GM23338 (cell line): ENCODE measurements at regions not wholly inside any gene's neighbourhood (a gene's known extent, or its start where the extent isn't known, plus 50 kb on each side); places are given as distances from the start of the nearest gene placed in this dataset.

Experiments used
- ATAC-seq: fragments of 200-7000 bp; cut with Tn5 transposase; 3 replicates; pipeline ENCODE4 v1.9.1; 2020
- DNase-seq: peaks from one replicate; pipeline ENCODE4 v3.0.0-alpha.2; 2015; ENCODE audit warnings: low spot score
- H2AFZ ChIP-seq: fragments of 200-600 bp; sonication (generic); 2 replicates; pipeline ENCODE4 v1.8.0; 2016; ENCODE audit warnings: antibody characterized with exemption, mild to moderate bottlenecking, moderate library complexity
- H3F3A ChIP-seq: fragments of 200-600 bp; sonication (generic); replicated peaks from 2 replicates; pipeline ENCODE4 v1.8.0; 2017; ENCODE audit warnings: antibody characterized with exemption, mixed run types, low read depth
- H3K27ac ChIP-seq: fragments of 200-600 bp; sonication (generic); 2 replicates; pipeline ENCODE4 v1.6.1; 2016; ENCODE audit warnings: low read depth
- H3K27me3 ChIP-seq: fragments of 200-600 bp; sonication (generic); 2 replicates; pipeline ENCODE4 v1.8.0; 2016; ENCODE audit warnings: mild to moderate bottlenecking, mixed run types, moderate library complexity; ENCODE audit not compliant: insufficient read depth
- H3K36me3 ChIP-seq: fragments of 200-600 bp; sonication (generic); 2 replicates; pipeline ENCODE4 v1.8.0; 2016; ENCODE audit warnings: mild to moderate bottlenecking; ENCODE audit not compliant: insufficient read depth
- H3K4me1 ChIP-seq: fragments of 200-600 bp; sonication (generic); 2 replicates; pipeline ENCODE4 v1.8.0; 2016; ENCODE audit warnings: mild to moderate bottlenecking, moderate library complexity; ENCODE audit not compliant: insufficient read depth
- H3K4me2 ChIP-seq: fragments of 200-600 bp; sonication (generic); 2 replicates; pipeline ENCODE4 v1.7.1; 2017; ENCODE audit warnings: mixed run types
- H3K4me3 ChIP-seq: fragments of 200-600 bp; sonication (generic); 2 replicates; pipeline ENCODE4 v1.6.1; 2016; ENCODE audit warnings: mixed run types
- H3K79me2 ChIP-seq: fragments of 200-600 bp; sonication (generic); replicated peaks from 2 replicates; pipeline ENCODE4 v1.8.0; 2017; ENCODE audit warnings: mild to moderate bottlenecking; ENCODE audit not compliant: insufficient read depth
- H3K9me2 ChIP-seq: fragments of 200-600 bp; sonication (generic); 2 replicates; pipeline ENCODE4 v1.8.0; 2017; ENCODE audit not compliant: insufficient read depth
- H4K20me1 ChIP-seq: fragments of 200-600 bp; sonication (generic); replicated peaks from 2 replicates; pipeline ENCODE4 v1.8.0; 2017; ENCODE audit warnings: mild to moderate bottlenecking; ENCODE audit not compliant: insufficient read depth
- H3K27ac Mint-ChIP-seq: 2 replicates; pipeline ENCODE4 v1.8.0; 2020; ENCODE audit warnings: inconsistent platforms, mild to moderate bottlenecking, moderate library complexity, mixed read lengths
- H3K27me3 Mint-ChIP-seq: 3 replicates; pipeline ENCODE4 v1.8.0; 2022; ENCODE audit warnings: low read depth, mild to moderate bottlenecking, moderate library complexity, mixed read lengths, inconsistent platforms; ENCODE audit not compliant: insufficient read depth, poor library complexity
- H3K36me3 Mint-ChIP-seq: 3 replicates; pipeline ENCODE4 v1.8.0; 2021; ENCODE audit warnings: low read depth, mild to moderate bottlenecking, inconsistent platforms, moderate library complexity, mixed read lengths
- H3K4me1 Mint-ChIP-seq: 3 replicates; pipeline ENCODE4 v1.8.0; 2020; ENCODE audit warnings: mild to moderate bottlenecking, inconsistent platforms, mixed read lengths
- H3K4me3 Mint-ChIP-seq: 3 replicates; pipeline ENCODE4 v1.8.0; 2021; ENCODE audit warnings: moderate library complexity, mild to moderate bottlenecking, inconsistent platforms, mixed read lengths
- H3K9me3 Mint-ChIP-seq: 3 replicates; pipeline ENCODE4 v1.8.0; 2020; ENCODE audit warnings: moderate library complexity, mild to moderate bottlenecking, inconsistent platforms, mixed read lengths
- CREB1 ChIP-seq: fragments of 250-450 bp; sonication (Bioruptor Pico); IDR thresholded peaks from 2 replicates; pipeline ENCODE4 v1.5.0; 2020; ENCODE audit warnings: low read depth, mild to moderate bottlenecking, moderate library complexity
- ETS1 ChIP-seq: IDR thresholded peaks from 2 replicates; pipeline ENCODE4 v1.6.1; 2016; ENCODE audit warnings: antibody characterized with exemption
- EZH2 ChIP-seq: fragments of 200-600 bp; sonication (generic); IDR thresholded peaks from one replicate; pipeline ENCODE4 v1.8.0; 2017; ENCODE audit warnings: antibody characterized with exemption, mild to moderate bottlenecking, low read depth; ENCODE audit not compliant: unreplicated experiment
- EZH2phosphoT487 ChIP-seq: fragments of 200-600 bp; sonication (generic); IDR thresholded peaks from one replicate; pipeline ENCODE4 v1.8.1; 2018; ENCODE audit warnings: antibody characterized with exemption; ENCODE audit not compliant: unreplicated experiment
- JUNB ChIP-seq: IDR thresholded peaks from one replicate; pipeline ENCODE4 v1.6.1; 2016; ENCODE audit warnings: antibody characterized with exemption; ENCODE audit not compliant: unreplicated experiment
- NANOG ChIP-seq: IDR thresholded peaks from 2 replicates; pipeline ENCODE4 v1.6.1; 2016; ENCODE audit warnings: antibody characterized with exemption, borderline replicate concordance
- POLR2AphosphoS5 ChIP-seq: IDR thresholded peaks from 2 replicates; pipeline ENCODE4 v1.6.1; 2016; ENCODE audit warnings: antibody characterized with exemption, low read depth
- STAT1 ChIP-seq: IDR thresholded peaks from one replicate; pipeline ENCODE4 v1.6.1; 2016; ENCODE audit warnings: antibody characterized with exemption; ENCODE audit not compliant: unreplicated experiment
- ZNF114 ChIP-seq: fragments of 250-450 bp; sonication (Bioruptor Pico); IDR thresholded peaks from 2 replicates; pipeline ENCODE4 v1.5.0; 2020; ENCODE audit warnings: mild to moderate bottlenecking, moderate library complexity
- ZNF331 ChIP-seq: fragments of 250-450 bp; sonication (Bioruptor Pico); IDR thresholded peaks from 2 replicates; pipeline ENCODE4 v1.5.0; 2020; ENCODE audit warnings: low read depth, mild to moderate bottlenecking, moderate library complexity
- TF ChIP-seq, protein P1 (sequence below): fragments of 250-450 bp; sonication (Bioruptor Pico); IDR thresholded peaks from 2 replicates; pipeline ENCODE4 v1.5.0; 2020; ENCODE audit warnings: mild to moderate bottlenecking, moderate library complexity
- TF ChIP-seq, protein P2 (sequence below): IDR thresholded peaks from one replicate; pipeline ENCODE4 v1.6.1; 2018; ENCODE audit warnings: antibody characterized with exemption; ENCODE audit not compliant: unreplicated experiment
- TF ChIP-seq, protein P3 (sequence below), 2 experiments: fragments of 200-600 bp in 1 of 2; sonication (generic) in 1 of 2; conservative IDR thresholded peaks; 2 replicates each; pipeline versions ENCODE4 v1.5.1 to v1.6.1; 2016 to 2017; ENCODE audit warnings: antibody characterized with exemption in 2 of 2, low read depth in 2 of 2, mild to moderate bottlenecking in 2 of 2, moderate library complexity in 1 of 2

- Mint-ChIP-seq H3K36me3 (peaks cover 27% of the 10 kb centered on the region; the same call in 2 of the 3 replicates), H3K4me1 (no peaks in the 10 kb centered on the region), H3K4me3 (no peak overlapping the region), H3K27me3 (peaks cover 5% of the 10 kb centered on the region), H3K9me3 (peaks cover 87% of the 10 kb centered on the region), H3K27ac (no peak overlapping the region)
- H3K27ac ChIP-seq = no peak overlapping the region
- no peaks in the 10 kb centered on the region for H4K20me1 ChIP-seq
- H3K4me1 ChIP-seq = no peaks in the 10 kb centered on the region
- no peak for TF ChIP-seq ETS1
- TF ChIP-seq POLR2AphosphoS5 = no peak
- TF ChIP-seq, protein P1, sequence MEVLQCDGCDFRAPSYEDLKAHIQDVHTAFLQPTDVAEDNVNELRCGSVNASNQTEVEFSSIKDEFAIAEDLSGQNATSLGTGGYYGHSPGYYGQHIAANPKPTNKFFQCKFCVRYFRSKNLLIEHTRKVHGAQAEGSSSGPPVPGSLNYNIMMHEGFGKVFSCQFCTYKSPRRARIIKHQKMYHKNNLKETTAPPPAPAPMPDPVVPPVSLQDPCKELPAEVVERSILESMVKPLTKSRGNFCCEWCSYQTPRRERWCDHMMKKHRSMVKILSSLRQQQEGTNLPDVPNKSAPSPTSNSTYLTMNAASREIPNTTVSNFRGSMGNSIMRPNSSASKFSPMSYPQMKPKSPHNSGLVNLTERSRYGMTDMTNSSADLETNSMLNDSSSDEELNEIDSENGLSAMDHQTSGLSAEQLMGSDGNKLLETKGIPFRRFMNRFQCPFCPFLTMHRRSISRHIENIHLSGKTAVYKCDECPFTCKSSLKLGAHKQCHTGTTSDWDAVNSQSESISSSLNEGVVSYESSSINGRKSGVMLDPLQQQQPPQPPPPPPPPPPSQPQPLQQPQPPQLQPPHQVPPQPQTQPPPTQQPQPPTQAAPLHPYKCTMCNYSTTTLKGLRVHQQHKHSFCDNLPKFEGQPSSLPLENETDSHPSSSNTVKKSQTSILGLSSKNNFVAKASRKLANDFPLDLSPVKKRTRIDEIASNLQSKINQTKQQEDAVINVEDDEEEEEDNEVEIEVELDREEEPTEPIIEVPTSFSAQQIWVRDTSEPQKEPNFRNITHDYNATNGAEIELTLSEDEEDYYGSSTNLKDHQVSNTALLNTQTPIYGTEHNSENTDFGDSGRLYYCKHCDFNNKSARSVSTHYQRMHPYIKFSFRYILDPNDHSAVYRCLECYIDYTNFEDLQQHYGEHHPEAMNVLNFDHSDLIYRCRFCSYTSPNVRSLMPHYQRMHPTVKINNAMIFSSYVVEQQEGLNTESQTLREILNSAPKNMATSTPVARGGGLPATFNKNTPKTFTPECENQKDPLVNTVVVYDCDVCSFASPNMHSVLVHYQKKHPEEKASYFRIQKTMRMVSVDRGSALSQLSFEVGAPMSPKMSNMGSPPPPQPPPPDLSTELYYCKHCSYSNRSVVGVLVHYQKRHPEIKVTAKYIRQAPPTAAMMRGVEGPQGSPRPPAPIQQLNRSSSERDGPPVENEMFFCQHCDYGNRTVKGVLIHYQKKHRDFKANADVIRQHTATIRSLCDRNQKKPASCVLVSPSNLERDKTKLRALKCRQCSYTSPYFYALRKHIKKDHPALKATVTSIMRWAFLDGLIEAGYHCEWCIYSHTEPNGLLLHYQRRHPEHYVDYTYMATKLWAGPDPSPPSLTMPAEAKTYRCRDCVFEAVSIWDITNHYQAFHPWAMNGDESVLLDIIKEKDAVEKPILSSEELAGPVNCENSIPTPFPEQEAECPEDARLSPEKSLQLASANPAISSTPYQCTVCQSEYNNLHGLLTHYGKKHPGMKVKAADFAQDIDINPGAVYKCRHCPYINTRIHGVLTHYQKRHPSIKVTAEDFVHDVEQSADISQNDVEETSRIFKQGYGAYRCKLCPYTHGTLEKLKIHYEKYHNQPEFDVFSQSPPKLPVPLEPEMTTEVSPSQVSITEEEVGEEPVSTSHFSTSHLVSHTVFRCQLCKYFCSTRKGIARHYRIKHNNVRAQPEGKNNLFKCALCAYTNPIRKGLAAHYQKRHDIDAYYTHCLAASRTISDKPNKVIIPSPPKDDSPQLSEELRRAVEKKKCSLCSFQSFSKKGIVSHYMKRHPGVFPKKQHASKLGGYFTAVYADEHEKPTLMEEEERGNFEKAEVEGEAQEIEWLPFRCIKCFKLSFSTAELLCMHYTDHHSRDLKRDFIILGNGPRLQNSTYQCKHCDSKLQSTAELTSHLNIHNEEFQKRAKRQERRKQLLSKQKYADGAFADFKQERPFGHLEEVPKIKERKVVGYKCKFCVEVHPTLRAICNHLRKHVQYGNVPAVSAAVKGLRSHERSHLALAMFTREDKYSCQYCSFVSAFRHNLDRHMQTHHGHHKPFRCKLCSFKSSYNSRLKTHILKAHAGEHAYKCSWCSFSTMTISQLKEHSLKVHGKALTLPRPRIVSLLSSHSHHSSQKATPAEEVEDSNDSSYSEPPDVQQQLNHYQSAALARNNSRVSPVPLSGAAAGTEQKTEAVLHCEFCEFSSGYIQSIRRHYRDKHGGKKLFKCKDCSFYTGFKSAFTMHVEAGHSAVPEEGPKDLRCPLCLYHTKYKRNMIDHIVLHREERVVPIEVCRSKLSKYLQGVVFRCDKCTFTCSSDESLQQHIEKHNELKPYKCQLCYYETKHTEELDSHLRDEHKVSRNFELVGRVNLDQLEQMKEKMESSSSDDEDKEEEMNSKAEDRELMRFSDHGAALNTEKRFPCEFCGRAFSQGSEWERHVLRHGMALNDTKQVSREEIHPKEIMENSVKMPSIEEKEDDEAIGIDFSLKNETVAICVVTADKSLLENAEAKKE (CRISPR knock-in tag) = no peak
- TF ChIP-seq, protein P2, sequence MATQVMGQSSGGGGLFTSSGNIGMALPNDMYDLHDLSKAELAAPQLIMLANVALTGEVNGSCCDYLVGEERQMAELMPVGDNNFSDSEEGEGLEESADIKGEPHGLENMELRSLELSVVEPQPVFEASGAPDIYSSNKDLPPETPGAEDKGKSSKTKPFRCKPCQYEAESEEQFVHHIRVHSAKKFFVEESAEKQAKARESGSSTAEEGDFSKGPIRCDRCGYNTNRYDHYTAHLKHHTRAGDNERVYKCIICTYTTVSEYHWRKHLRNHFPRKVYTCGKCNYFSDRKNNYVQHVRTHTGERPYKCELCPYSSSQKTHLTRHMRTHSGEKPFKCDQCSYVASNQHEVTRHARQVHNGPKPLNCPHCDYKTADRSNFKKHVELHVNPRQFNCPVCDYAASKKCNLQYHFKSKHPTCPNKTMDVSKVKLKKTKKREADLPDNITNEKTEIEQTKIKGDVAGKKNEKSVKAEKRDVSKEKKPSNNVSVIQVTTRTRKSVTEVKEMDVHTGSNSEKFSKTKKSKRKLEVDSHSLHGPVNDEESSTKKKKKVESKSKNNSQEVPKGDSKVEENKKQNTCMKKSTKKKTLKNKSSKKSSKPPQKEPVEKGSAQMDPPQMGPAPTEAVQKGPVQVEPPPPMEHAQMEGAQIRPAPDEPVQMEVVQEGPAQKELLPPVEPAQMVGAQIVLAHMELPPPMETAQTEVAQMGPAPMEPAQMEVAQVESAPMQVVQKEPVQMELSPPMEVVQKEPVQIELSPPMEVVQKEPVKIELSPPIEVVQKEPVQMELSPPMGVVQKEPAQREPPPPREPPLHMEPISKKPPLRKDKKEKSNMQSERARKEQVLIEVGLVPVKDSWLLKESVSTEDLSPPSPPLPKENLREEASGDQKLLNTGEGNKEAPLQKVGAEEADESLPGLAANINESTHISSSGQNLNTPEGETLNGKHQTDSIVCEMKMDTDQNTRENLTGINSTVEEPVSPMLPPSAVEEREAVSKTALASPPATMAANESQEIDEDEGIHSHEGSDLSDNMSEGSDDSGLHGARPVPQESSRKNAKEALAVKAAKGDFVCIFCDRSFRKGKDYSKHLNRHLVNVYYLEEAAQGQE = no peak
- no peak for TF ChIP-seq EZH2phosphoT487
- no peak for TF ChIP-seq ZNF114 (CRISPR knock-in tag)
- TF ChIP-seq CREB1 (CRISPR knock-in tag) = no peak
- no peak for TF ChIP-seq JUNB
- no peak for TF ChIP-seq EZH2
- TF ChIP-seq ZNF331 = no peak
- TF ChIP-seq STAT1 = no peak
- TF ChIP-seq, protein P3, sequence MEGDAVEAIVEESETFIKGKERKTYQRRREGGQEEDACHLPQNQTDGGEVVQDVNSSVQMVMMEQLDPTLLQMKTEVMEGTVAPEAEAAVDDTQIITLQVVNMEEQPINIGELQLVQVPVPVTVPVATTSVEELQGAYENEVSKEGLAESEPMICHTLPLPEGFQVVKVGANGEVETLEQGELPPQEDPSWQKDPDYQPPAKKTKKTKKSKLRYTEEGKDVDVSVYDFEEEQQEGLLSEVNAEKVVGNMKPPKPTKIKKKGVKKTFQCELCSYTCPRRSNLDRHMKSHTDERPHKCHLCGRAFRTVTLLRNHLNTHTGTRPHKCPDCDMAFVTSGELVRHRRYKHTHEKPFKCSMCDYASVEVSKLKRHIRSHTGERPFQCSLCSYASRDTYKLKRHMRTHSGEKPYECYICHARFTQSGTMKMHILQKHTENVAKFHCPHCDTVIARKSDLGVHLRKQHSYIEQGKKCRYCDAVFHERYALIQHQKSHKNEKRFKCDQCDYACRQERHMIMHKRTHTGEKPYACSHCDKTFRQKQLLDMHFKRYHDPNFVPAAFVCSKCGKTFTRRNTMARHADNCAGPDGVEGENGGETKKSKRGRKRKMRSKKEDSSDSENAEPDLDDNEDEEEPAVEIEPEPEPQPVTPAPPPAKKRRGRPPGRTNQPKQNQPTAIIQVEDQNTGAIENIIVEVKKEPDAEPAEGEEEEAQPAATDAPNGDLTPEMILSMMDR (conservative IDR thresholded peaks at IDR 0.05; ENCODE audit: low read depth in 2 of 2) = no peak
- TF ChIP-seq NANOG = no peak
- H3K4me2 ChIP-seq = no peak overlapping the region
- H3K27me3 ChIP-seq = no peaks in the 10 kb centered on the region
- H3K79me2 ChIP-seq = no peaks in the 10 kb centered on the region
- ATAC-seq = no peak
- DNase-seq = no peak
- peaks cover 4% of the 10 kb centered on the region; the same call in 1 of the 2 replicates for H3K36me3 ChIP-seq
- H2AFZ ChIP-seq = no peak overlapping the region
- H3F3A ChIP-seq = no peaks in the 10 kb centered on the region
- no peaks in the 10 kb centered on the region for H3K9me2 ChIP-seq
- H3K4me3 ChIP-seq = no peak overlapping the region
Observed at GRCh38 chr1:4224684-4225467, 324.8 kb upstream of the C1orf174 start.
